Fibroblast of pulmonary artery (primary cell): ENCODE measurements at regions not wholly inside any gene's neighbourhood (a gene's known extent, or its start where the extent isn't known, plus 50 kb on each side); places are given as distances from the start of the nearest gene placed in this dataset.
"Not testable (repeated sequence)": the region's sequence is repeated elsewhere in the genome, so short reads cannot be mapped to it uniquely, and the experiment has no call there.

Experiments
- DNase-seq: peaks from one replicate; pipeline ENCODE4 v3.0.0-alpha.2; 2010; ENCODE audit warnings: low read depth
- H3K4me3 ChIP-seq: replicated peaks from 2 replicates; pipeline ENCODE4 v1.5.1; 2011; ENCODE audit warnings: low read depth, mild to moderate bottlenecking, control low read depth, low read length, moderate library complexity
- TF ChIP-seq, protein P1 (sequence below): IDR thresholded peaks from 2 replicates; pipeline ENCODE4 v1.5.1; 2011; ENCODE audit warnings: mild to moderate bottlenecking, control low read depth, low read length, inconsistent platforms; ENCODE audit errors: missing control alignments

DNA sequence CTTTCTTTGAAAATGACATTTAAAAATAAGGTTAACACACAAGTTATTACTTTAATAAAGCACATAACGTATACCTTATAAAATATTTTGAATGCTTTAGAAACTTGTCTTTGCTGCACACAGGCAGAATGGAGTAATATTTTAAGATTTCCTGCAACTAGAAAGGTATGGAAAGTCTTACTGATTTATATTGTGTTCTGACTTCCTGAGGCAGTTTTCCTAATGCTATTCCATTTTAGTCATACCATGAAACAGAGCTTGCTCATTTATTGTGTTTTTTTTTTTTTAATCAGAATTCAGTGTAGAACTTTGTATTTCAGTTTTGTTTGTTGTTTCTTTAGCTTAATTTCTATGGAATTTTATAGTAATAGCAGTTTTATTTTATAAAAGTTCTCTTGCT lies 60.9 kb upstream of the S1PR1 start:
- DNase-seq: no peak
- H3K4me3 ChIP-seq: no peak overlapping the region

DNA sequence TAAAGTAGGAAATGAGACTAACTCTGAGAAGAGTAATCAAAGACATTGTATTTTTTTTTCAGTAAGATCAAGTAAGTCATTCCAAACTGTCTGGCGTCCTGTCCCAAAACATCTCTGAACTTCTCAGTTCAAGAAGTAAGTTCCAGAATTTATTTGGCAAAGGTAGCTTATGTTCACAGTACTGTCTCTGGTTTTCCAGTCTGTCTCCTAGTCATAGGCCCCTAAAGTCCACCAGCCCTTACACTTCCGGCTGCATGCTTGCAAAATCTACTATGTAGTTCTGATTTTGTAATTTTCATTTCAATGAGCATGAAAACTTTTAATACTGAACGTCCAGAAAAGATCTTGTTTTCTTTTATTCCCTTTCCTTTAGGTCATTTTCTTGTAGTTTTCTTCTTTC lies 61.4 kb upstream of the S1PR1 start:
- no peak overlapping the region for H3K4me3 ChIP-seq
- DNase-seq: peak; percentile 47
- TF ChIP-seq, protein P1, sequence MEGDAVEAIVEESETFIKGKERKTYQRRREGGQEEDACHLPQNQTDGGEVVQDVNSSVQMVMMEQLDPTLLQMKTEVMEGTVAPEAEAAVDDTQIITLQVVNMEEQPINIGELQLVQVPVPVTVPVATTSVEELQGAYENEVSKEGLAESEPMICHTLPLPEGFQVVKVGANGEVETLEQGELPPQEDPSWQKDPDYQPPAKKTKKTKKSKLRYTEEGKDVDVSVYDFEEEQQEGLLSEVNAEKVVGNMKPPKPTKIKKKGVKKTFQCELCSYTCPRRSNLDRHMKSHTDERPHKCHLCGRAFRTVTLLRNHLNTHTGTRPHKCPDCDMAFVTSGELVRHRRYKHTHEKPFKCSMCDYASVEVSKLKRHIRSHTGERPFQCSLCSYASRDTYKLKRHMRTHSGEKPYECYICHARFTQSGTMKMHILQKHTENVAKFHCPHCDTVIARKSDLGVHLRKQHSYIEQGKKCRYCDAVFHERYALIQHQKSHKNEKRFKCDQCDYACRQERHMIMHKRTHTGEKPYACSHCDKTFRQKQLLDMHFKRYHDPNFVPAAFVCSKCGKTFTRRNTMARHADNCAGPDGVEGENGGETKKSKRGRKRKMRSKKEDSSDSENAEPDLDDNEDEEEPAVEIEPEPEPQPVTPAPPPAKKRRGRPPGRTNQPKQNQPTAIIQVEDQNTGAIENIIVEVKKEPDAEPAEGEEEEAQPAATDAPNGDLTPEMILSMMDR: no peak

More for the DNA sequence above, 60.9 kb upstream of the S1PR1 start:
- TF ChIP-seq, protein P1: no peak

DNA sequence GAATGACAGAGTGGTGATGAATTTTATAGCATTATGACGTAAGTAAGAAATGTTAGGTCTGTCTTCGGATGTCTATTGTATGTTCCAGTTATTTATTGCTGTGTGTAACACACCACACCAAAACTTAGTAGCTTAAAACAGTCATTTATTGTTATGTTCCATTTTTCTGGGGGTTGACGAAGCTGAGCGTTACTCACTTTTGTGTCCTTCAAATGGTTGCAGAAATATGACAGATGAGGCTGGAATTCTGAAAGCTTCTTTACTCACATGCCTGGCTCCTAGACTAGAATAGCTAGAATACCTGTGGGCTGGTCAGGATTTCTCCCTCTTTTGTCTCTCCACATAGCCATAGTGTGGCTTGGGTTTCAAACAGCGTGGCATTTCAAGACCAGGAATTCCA lies 62.1 kb upstream of the S1PR1 start:
- TF ChIP-seq, protein P1: no peak

DNA sequence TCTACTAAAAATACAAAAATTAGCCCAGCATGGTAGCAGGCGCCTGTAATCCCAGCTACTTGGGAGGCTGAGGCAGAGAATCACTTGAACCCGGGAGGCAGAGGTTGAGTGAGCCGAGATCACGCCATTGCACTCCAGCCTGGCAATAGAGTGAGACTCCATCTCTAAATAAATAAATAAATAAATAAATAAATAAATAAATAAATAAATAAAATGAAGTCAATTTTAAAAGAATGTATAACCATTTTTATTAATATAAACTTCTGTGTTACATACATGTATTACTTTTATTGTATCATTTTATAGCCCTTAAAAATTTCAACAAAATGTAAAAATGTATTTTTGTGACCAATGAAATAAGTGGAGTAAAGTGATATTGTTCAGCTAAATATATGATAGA lies 62.5 kb upstream of the S1PR1 start:
- H3K4me3 ChIP-seq, DNase-seq: not testable (repeated sequence)

More for the DNA sequence above, 62.1 kb upstream of the S1PR1 start:
- DNase-seq: peak; percentile 71
- no peak overlapping the region for H3K4me3 ChIP-seq

DNA sequence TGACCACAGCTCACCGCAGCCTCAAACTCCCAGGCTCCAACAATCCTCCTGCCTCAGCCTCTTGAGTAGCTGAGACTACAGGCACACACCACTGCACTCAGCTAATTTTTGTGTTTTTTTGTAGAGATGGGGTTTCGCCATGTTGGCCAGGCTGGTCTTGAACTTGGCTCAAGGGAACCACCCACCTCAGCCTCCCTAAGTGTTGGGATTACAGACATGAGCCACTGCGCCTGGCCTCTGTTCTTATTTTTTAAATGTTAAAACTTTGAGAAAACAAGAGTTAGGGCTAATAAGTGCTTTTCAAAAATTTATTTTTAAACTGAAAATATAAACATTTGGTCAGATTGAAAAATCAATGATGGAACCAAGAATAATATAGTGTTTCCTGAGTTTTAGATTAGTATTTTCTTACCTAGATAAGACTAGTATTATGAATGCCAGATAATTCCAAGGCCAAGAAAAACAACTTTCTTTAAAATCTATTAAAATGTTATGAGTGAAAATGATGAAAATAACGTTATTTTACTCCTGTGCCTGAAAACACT lies 66.2 kb upstream of the S1PR1 start:
- no peak overlapping the region for H3K4me3 ChIP-seq
- TF ChIP-seq, protein P1: no peak
- no peak for DNase-seq

DNA sequence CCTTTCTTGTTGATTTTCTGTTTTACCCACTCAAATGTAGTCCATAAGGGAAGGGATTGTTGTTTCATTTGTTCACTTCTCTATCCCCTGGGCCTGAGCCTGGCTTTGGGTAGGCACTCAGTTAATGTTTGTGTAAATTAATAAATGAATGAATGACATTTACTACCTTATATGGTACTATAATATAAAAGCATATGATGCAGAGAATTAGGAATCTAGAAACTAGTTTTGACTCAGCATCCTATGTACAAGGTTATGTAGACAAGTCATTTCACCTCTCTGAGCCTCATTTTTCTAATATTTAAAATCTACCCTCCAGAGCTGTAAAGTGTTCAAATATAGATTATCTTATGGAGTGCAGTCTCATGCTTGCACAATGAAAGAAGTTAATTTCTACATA lies 68.9 kb upstream of the S1PR1 start:
- no peak for DNase-seq
- no peak overlapping the region for H3K4me3 ChIP-seq
- TF ChIP-seq, protein P1: no peak

DNA sequence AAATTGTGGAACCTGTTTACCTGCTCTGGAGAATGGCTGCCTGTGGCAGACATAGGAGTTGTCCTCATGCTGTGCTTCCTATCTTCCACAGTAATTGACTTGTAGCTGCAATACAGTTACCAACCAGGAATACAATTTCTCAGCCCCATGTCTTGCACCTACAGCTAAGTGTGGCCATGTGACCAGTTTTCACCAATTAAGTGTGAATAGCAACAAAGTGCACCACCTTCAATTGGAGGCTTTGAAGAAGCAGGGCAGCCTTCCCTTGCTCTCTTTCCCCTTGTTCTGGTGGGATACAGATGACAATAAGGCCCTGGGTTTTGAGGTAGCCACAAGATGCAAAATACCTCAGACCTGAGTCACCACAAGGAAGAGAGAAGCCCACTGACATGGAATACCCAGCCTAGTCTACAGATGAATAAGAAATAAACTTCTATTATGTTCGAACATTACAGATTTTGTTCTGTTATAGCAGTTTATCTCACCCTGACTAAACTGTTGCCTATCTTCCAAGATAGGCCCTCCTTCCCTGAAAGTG lies 70.2 kb upstream of the S1PR1 start:
- TF ChIP-seq, protein P1: no peak
- H3K4me3 ChIP-seq: no peak overlapping the region
- no peak for DNase-seq

DNA sequence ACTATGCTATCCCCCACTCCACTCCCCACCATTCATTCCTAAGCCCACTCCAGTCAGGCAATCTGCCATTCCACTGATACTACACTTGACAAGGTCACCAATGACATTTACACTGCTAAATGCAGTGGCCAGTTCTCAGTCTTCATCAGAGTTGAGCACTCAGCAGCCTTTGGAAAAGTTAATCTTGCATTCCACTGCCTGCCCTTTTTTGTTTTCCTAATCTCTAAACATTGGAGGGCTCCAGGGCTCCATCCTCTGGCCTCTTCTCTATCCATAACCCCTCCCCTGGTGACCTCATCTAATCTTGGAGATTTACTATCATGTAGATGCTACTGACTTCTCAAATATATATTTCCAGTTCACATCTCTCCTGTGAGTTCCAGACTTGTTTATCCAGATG lies 70.9 kb upstream of the S1PR1 start:
- TF ChIP-seq, protein P1: no peak
- no peak for DNase-seq
- no peak overlapping the region for H3K4me3 ChIP-seq
